Stomach (tissue), 4 donors: ENCODE measurements at regions not wholly inside any gene's neighbourhood (a gene's known extent, or its start where the extent isn't known, plus 50 kb on each side); places are given as distances from the start of the nearest gene placed in this dataset.

Experiments
- CTCF ChIP-seq, 7 experiments: fragments of 450-650 bp in 4 of 7; fragments of 200-600 bp in 3 of 7; sonication (generic) in 3 of 7; IDR thresholded peaks; one replicate each; pipeline ENCODE4 v1.5.1; 2016 to 2019; ENCODE audit warnings: antibody characterized with exemption in 7 of 7, control low read depth in 2 of 7, mild to moderate bottlenecking in 1 of 7
- EP300 ChIP-seq: sonication (generic); formaldehyde crosslinking; IDR thresholded peaks from one replicate; pipeline ENCODE4 v1.6.1; 2017; ENCODE audit warnings: antibody characterized with exemption
- POLR2A ChIP-seq, 4 donors: fragments of 450-650 bp; IDR thresholded peaks; one replicate each; pipeline ENCODE4 v1.6.1; 2016; ENCODE audit warnings: antibody characterized with exemption in 4 of 4, control low read depth in 2 of 4, mild to moderate bottlenecking in 1 of 4, moderate library complexity in 1 of 4

- no peak for TF ChIP-seq CTCF (IDR thresholded peaks at IDR 0.05)
- TF ChIP-seq EP300, result no peak
- no peak for TF ChIP-seq POLR2A (IDR thresholded peaks at IDR 0.05)
Measured at GRCh38 chr9:19598722-19599121, 189.9 kb downstream of the ACER2 start.
